ENCODE measurements at regions not wholly inside any gene's neighbourhood (a gene's known extent, or its start where the extent isn't known, plus 50 kb on each side); places are given as distances from the start of the nearest gene placed in this dataset.
A peak's percentile ranks its signal among the peaks of the same experiment; 100 is the strongest.

GRCh38 chr9:110087605-110088004, 120.4 kb downstream of the C9orf152 start:
- Histone ChIP-seq H3K4me1 (ENCODE audit: insufficient read depth) (peaks cover 7% of the 10 kb centered on the region), H3K4me2 (no peak overlapping the region), H3K9me2 (replicated peaks; ENCODE audit: insufficient read depth) (no peaks in the 10 kb centered on the region), H2AFZ (no peak overlapping the region), H3K27ac (no peak overlapping the region), H3K79me2 (peaks cover 3% of the 10 kb centered on the region), H3K4me3 (no peak overlapping the region), H3K36me3 (replicated peaks; ENCODE audit: insufficient read depth, low read depth) (no peaks in the 10 kb centered on the region), H4K20me1 (ENCODE audit: insufficient read depth, poor library complexity, severe bottlenecking) (peaks cover 4% of the 10 kb centered on the region), H3K9me3 (ENCODE audit: low read depth) (no peaks in the 10 kb centered on the region), H3K27me3 (no peaks in the 10 kb centered on the region)
- 56% methylated on average over 2 of the region's 2 CpGs for WGBS (ENCODE audit: low lambda C conversion rate, missing lambda C conversion rate)
- TF ChIP-seq EZH2 (IDR thresholded peaks at IDR 0.05; ENCODE audit: borderline replicate concordance) (no peak), EZH2phosphoT487 (IDR thresholded peaks at IDR 0.05; ENCODE audit: low read depth, severe bottlenecking, unreplicated experiment) (no peak), CTCF (IDR thresholded peaks at IDR 0.05; ENCODE audit: poor library complexity) (no peak)
- no peak for DNase-seq (ENCODE audit: low spot score)

DNA sequence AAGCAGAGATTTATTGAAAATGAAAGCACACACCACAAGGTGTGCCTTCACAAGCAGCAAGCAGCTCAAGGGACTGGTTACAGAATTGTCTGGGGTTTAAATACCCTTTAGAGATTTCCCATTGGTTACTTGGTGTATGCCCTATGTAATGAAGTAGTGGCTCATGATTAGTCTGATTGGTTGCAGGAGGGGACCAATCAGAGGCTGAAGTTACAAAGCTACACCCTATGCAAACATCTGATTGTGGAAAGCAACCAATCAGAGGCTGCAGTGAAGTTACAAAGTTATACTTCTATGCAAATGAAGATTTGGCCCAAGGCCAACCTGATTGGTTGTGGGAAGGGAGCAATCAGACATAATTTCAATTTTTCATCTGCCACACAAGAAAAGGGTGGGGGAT, 119.9 kb downstream of the C9orf152 start:
- no peak overlapping the region for H2AFZ ChIP-seq
- H3K9me3 ChIP-seq (ENCODE audit: low read depth), result no peaks in the 10 kb centered on the region
- H3K27me3 ChIP-seq, result no peaks in the 10 kb centered on the region
- peaks cover 6% of the 10 kb centered on the region for H3K79me2 ChIP-seq
- peaks cover 7% of the 10 kb centered on the region for H3K4me1 ChIP-seq (ENCODE audit: insufficient read depth)
- TF ChIP-seq EZH2phosphoT487 (IDR thresholded peaks at IDR 0.05; ENCODE audit: low read depth, severe bottlenecking, unreplicated experiment) (no peak), CTCF (IDR thresholded peaks at IDR 0.05; ENCODE audit: poor library complexity) (no peak), EZH2 (IDR thresholded peaks at IDR 0.05; ENCODE audit: borderline replicate concordance) (no peak)
- no peaks in the 10 kb centered on the region for H3K36me3 ChIP-seq (replicated peaks; ENCODE audit: insufficient read depth, low read depth)
- no peak overlapping the region for H3K4me3 ChIP-seq
- peaks cover 4% of the 10 kb centered on the region for H4K20me1 ChIP-seq (ENCODE audit: insufficient read depth, poor library complexity, severe bottlenecking)
- DNase-seq (ENCODE audit: low spot score), result no peak
- H3K4me2 ChIP-seq, result no peak overlapping the region
- H3K9me2 ChIP-seq (replicated peaks; ENCODE audit: insufficient read depth), result no peaks in the 10 kb centered on the region
- H3K27ac ChIP-seq, result no peak overlapping the region

DNA sequence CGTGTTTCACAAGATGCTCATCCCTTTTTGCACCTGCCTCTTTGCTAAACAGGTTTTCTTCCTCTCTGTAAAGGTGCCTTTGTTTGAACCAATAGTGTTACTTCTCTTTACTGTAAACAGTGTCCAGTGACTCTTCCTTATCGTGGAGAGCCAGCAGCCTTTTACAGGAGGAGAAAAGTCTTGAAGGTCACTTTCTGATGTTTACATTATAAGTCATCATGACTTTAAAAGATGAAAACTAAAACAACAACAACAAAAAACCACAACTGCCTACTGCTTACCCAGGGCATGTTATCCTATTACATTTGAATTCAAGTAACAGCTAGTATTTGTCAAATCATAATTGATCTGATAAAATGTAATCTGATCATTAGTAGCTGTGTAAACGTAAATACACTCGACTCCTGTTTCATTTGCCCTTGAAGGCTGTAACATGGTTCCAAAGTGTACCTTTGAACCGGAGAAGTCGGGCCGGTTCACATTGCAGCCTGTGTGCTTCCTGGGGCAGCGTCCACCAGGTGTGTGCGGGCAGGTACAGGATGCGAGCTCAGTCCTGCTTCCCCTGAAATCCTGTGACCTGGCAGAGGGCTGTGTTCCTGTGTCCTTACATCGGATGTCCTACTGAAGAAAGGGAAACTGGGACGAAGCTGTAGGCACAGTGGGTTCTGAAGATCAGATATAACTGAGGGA, 118.1 kb downstream of the C9orf152 start:
- H3K4me3 ChIP-seq, result no peak overlapping the region
- no peaks in the 10 kb centered on the region for H3K9me3 ChIP-seq (ENCODE audit: low read depth)
- peaks cover 6% of the 10 kb centered on the region for H3K79me2 ChIP-seq
- H3K4me1 ChIP-seq (ENCODE audit: insufficient read depth), result peaks cover 7% of the 10 kb centered on the region
- 38% methylated on average over 12 of the region's 12 CpGs for WGBS (ENCODE audit: low lambda C conversion rate, missing lambda C conversion rate)
- TF ChIP-seq CTCF (IDR thresholded peaks at IDR 0.05; ENCODE audit: poor library complexity), result no peak
- no peak for TF ChIP-seq EZH2phosphoT487 (IDR thresholded peaks at IDR 0.05; ENCODE audit: low read depth, severe bottlenecking, unreplicated experiment)
- no peak for TF ChIP-seq EZH2 (IDR thresholded peaks at IDR 0.05; ENCODE audit: borderline replicate concordance)
- H2AFZ ChIP-seq, result no peak overlapping the region
- peak overlapping the region; percentile 16 for H3K4me2 ChIP-seq
- peak; percentile 59 for DNase-seq (ENCODE audit: low spot score)
- no peaks in the 10 kb centered on the region for H3K27me3 ChIP-seq
- H3K36me3 ChIP-seq (replicated peaks; ENCODE audit: insufficient read depth, low read depth), result no peaks in the 10 kb centered on the region
- no peaks in the 10 kb centered on the region for H3K9me2 ChIP-seq (replicated peaks; ENCODE audit: insufficient read depth)
- peaks cover 4% of the 10 kb centered on the region for H4K20me1 ChIP-seq (ENCODE audit: insufficient read depth, poor library complexity, severe bottlenecking)
- H3K27ac ChIP-seq, result peak overlapping the region; percentile 52

All from hepatocyte (in vitro differentiated cells).